ENCODE measurements at regions not wholly inside any gene's neighbourhood (a gene's known extent, or its start where the extent isn't known, plus 50 kb on each side); places are given as distances from the start of the nearest gene placed in this dataset.
"Not testable (repeated sequence)": the region's sequence is repeated elsewhere in the genome, so short reads cannot be mapped to it uniquely, and the experiment has no call there.

GRCh38 chr16:35793601-35794000 is 2334.2 kb downstream of the TP53TG3F start:
- in situ Hi-C loops (cut with HindIII; ENCODE audit: low sequenced_read_pairs), result no loop called here

DNA sequence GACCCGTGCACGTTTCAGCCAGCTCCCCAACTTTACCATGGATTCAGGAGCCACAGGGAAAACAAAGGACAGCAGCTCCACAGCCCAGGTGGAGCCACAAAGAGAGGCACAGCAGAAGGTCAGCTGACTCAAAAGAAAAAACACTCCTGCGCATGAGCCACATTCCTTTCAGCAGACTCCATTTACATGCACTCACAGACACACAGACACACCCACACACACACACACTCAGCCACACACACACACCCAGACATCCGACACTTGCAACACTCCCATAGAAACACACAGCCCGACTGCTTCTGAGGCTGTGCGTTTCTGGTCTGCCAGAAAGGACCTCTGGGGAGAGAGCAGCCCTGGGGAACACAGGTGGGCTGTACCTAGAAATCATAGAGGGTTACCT is 2335.5 kb downstream of the TP53TG3F start:
- in situ Hi-C loops (cut with HindIII; ENCODE audit: low sequenced_read_pairs), result no loop called here

GRCh38 chr16:35795361-35796029 is 2336.1 kb downstream of the TP53TG3F start:
- in situ Hi-C loops (cut with HindIII; ENCODE audit: low sequenced_read_pairs), result no loop called here

GRCh38 chr16:35797811-35798210 is 2338.4 kb downstream of the TP53TG3F start:
- in situ Hi-C loops (cut with HindIII; ENCODE audit: low sequenced_read_pairs), result no loop called here

DNA sequence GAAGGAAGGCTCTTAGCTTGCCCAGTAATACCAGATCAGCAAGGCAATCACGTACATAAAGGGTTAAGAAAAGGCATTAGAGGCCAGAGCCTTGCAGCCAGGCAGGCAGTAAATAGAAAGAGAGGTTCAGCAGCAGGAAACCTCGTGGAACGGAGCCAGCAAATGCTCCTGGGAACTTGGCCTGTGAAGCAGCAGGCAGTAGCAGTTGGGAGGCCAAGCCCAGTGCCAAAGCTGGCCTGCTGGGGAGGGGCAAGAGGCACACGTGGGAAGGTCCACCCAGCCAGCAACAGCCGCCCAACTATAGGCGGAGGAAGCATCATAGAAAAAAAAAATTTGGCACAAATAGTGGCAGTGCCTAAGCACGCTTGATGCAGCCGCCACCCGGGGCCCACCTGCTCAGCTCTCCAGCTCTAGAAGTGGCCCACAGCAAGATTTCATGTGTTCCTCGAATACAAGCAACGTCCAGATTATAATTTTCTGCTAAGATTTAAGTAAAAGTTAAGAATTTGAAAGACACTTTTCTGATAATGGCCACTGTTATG is 2339.5 kb downstream of the TP53TG3F start:
- in situ Hi-C loops (cut with HindIII; ENCODE audit: low sequenced_read_pairs), result no loop called here

DNA sequence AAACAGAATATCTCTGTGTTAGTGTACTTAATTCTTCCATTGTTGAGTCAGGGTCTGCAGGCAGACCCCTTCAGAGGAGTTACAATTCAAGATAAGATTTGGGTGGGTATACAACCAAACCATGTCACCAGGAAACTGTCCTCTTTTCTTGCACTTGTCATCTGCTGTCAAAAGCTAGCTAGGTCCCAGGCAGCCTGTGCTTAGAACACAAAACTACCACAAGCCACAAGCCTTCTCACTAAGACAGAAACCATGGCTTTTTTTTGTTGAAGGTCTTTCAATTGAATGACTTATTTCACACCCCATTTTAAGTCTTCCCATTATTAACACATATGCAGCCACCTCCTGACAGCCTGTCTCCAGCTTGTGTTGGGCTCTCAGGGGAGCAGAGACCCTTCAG is 2345.1 kb downstream of the TP53TG3F start:
- in situ Hi-C loops (cut with HindIII; ENCODE audit: low sequenced_read_pairs), result not testable (repeated sequence)

- in situ Hi-C loops (cut with HindIII; ENCODE audit: low sequenced_read_pairs), result no loop called here
Observed at GRCh38 chr16:35823342-35823741, 2363.9 kb downstream of the TP53TG3F start.

GRCh38 chr16:35841632-35842031 is 2382.2 kb downstream of the TP53TG3F start:
- in situ Hi-C loops (cut with HindIII; ENCODE audit: low sequenced_read_pairs), result no loop called here

- in situ Hi-C loops (cut with HindIII; ENCODE audit: low sequenced_read_pairs), result loop anchor here (25.0 kb wide), 1 partner anchor 175 kb away; no protein-coding TSS in a partner anchor
Observed at GRCh38 chr16:35862242-35862641, 2402.8 kb downstream of the TP53TG3F start.

DNA sequence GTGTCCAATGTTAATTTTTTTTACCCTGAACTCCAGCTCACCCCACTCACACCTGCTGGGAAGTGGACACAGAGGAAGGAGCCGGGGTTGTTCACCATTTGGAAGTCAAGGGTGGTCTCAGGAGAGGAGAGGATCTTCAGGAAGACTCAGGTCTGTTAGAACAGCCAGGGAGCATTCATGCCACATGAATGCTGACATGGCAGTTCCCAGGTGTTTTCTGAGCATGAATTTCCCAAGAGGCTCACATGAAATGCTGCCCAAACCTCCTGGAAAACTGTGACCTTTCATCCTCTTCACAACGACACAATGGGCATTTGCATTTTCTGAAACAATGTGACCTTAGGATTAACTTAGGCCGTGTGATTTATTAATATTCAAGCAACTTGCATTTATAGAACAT is 2409.2 kb downstream of the TP53TG3F start:
- in situ Hi-C loops (cut with HindIII; ENCODE audit: low sequenced_read_pairs), result loop anchor here (25.0 kb wide), 1 partner anchor 181 kb away; no protein-coding TSS in a partner anchor

DNA sequence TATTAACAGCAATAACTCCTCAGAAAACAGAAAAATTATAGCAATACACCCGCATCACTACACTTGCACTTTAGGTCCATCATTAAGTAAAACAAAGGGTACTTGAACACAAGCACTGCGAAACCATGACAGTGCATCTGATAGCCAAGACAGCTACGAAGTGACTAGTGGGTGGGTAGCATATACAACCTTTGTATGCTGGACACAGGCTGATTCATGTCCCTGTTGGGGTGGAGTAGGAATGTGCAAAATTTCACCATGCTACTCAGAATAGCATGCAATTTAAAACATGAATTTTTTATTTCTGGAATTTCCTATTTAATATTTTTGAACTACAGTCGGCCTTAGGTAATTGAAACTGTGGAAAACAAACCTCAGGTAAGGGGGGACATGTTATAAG is 2414.1 kb downstream of the TP53TG3F start:
- in situ Hi-C loops (cut with HindIII; ENCODE audit: low sequenced_read_pairs), result loop anchor here (25.0 kb wide), 1 partner anchor 186 kb away; no protein-coding TSS in a partner anchor

- in situ Hi-C loops (cut with HindIII; ENCODE audit: low sequenced_read_pairs), result no loop called here
Observed at GRCh38 chr16:35881654-35882053, 2422.2 kb downstream of the TP53TG3F start.

- in situ Hi-C loops (cut with HindIII; ENCODE audit: low sequenced_read_pairs), result no loop called here
Observed at GRCh38 chr16:35906440-35906839, 2447.0 kb downstream of the TP53TG3F start.

GRCh38 chr16:35908152-35908551 is 2448.7 kb downstream of the TP53TG3F start:
- in situ Hi-C loops (cut with HindIII; ENCODE audit: low sequenced_read_pairs), result no loop called here

DNA sequence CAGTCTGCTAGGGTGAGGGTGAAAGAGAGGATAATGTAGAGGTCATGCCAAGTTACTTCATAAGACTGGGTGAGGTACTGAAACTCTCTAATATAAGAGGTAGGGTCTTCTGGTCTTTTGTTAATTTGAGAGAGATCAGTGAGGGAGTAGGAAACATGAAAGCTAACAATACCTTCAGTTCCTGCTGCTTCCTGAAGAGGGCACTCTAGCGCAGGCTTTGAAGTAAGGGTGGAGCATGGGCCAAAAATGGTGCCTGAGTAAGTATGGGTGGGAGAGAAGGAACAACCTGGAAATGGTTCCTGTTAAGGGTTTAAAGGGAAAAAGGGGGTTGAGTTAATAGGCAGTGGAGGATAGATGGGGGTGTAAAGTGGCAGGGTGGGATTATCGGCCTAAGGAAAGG is 2449.5 kb downstream of the TP53TG3F start:
- in situ Hi-C loops (cut with HindIII; ENCODE audit: low sequenced_read_pairs), result no loop called here

- in situ Hi-C loops (cut with HindIII; ENCODE audit: low sequenced_read_pairs), result no loop called here
Observed at GRCh38 chr16:35909351-35909954, 2450.0 kb downstream of the TP53TG3F start.

DNA sequence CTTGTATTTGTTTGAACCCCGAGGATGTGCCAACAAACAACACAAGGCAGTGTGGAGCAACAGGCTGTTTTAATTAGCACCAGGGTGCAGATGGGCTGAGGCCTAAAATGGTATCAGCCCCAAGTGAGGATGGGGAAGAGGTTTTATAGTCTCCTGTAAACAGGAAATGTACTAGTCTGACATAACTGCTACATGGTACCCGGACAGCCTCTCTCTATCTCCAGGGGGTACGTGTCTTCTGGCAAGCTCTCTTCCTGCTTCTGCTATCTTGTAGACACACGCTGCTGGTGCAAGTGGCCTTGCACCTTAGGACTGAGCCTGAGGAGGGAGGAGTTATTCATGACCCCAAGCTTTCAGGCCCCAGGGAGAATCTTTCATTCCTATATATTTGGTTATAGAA is 2451.0 kb downstream of the TP53TG3F start:
- in situ Hi-C loops (cut with HindIII; ENCODE audit: low sequenced_read_pairs), result no loop called here

- in situ Hi-C loops (cut with HindIII; ENCODE audit: low sequenced_read_pairs), result no loop called here
Observed at GRCh38 chr16:35911899-35912298, 2452.5 kb downstream of the TP53TG3F start.

GRCh38 chr16:35931722-35932121 is 2472.3 kb downstream of the TP53TG3F start:
- in situ Hi-C loops (cut with HindIII; ENCODE audit: low sequenced_read_pairs), result no loop called here

Data from endothelial cell of hepatic sinusoid (primary cell).